Osteoblast (primary cell): ENCODE measurements at regions not wholly inside any gene's neighbourhood (a gene's known extent, or its start where the extent isn't known, plus 50 kb on each side); places are given as distances from the start of the nearest gene placed in this dataset.

Experiments used
- DNase-seq: peaks from one replicate; pipeline ENCODE4 v3.0.0; 2011; ENCODE audit warnings: low spot score, mixed read lengths; ENCODE audit not compliant: insufficient read length; ENCODE audit errors: missing footprints
- H2AFZ ChIP-seq: 2 replicates; pipeline ENCODE4 v1.6.0; 2011; ENCODE audit warnings: mild to moderate bottlenecking, low read length
- H3K27ac ChIP-seq: 2 replicates; pipeline ENCODE4 v1.5.1; 2011; ENCODE audit warnings: mild to moderate bottlenecking, low read depth, low read length, moderate library complexity
- H3K27me3 ChIP-seq: 2 replicates; pipeline ENCODE4 v1.6.0; 2012; ENCODE audit warnings: mild to moderate bottlenecking, control low read depth, inconsistent platforms, low read length, moderate library complexity; ENCODE audit not compliant: insufficient read depth
- H3K36me3 ChIP-seq: 2 replicates; pipeline ENCODE4 v1.5.1; 2011; ENCODE audit warnings: mild to moderate bottlenecking, low read length, control low read depth, moderate library complexity; ENCODE audit not compliant: insufficient read depth
- H3K4me1 ChIP-seq: 2 replicates; pipeline ENCODE4 v1.5.1; 2011; ENCODE audit warnings: mild to moderate bottlenecking, low read length, control low read depth, moderate library complexity; ENCODE audit not compliant: insufficient read depth
- H3K4me2 ChIP-seq: 2 replicates; pipeline ENCODE4 v1.6.0; 2011; ENCODE audit warnings: mild to moderate bottlenecking, low read length; ENCODE audit not compliant: insufficient read depth
- H3K4me3 ChIP-seq: fragments of 200-600 bp; sonication (generic); 3 replicates; pipeline ENCODE4 v1.5.1; 2012; ENCODE audit warnings: mild to moderate bottlenecking, low read length, inconsistent platforms; ENCODE audit not compliant: insufficient read depth
- H3K79me2 ChIP-seq: 2 replicates; pipeline ENCODE4 v1.6.0; 2012; ENCODE audit warnings: mild to moderate bottlenecking, low read length, control low read depth, inconsistent platforms; ENCODE audit not compliant: insufficient read depth
- H3K9me3 ChIP-seq: 2 replicates; pipeline ENCODE4 v1.5.1; 2011; ENCODE audit warnings: low read depth, low read length, control low read depth
- H4K20me1 ChIP-seq: 2 replicates; pipeline ENCODE4 v1.6.0; 2012; ENCODE audit warnings: mild to moderate bottlenecking, low read length, control low read depth; ENCODE audit not compliant: insufficient read depth
- CTCF ChIP-seq: IDR thresholded peaks from 2 replicates; pipeline ENCODE4 v1.5.1; 2011; ENCODE audit warnings: mild to moderate bottlenecking, low read depth, low read length, moderate library complexity; ENCODE audit errors: extremely low read depth

- peaks cover 5% of the 10 kb centered on the region for H3K4me1 ChIP-seq
- no peaks in the 10 kb centered on the region for H4K20me1 ChIP-seq
- H3K4me3 ChIP-seq: no peak overlapping the region
- H3K36me3 ChIP-seq: no peaks in the 10 kb centered on the region
- H3K9me3 ChIP-seq: no peaks in the 10 kb centered on the region
- DNase-seq: peak; percentile 3
- TF ChIP-seq CTCF: no peak
- peak overlapping the region; percentile 1 for H3K4me2 ChIP-seq
- H3K27ac ChIP-seq: no peak overlapping the region
- H2AFZ ChIP-seq: no peak overlapping the region
- H3K27me3 ChIP-seq: no peaks in the 10 kb centered on the region
- H3K79me2 ChIP-seq: no peaks in the 10 kb centered on the region
Measured at GRCh38 chr14:49946320-49947141, 53.6 kb downstream of the ARF6 start.

DNA sequence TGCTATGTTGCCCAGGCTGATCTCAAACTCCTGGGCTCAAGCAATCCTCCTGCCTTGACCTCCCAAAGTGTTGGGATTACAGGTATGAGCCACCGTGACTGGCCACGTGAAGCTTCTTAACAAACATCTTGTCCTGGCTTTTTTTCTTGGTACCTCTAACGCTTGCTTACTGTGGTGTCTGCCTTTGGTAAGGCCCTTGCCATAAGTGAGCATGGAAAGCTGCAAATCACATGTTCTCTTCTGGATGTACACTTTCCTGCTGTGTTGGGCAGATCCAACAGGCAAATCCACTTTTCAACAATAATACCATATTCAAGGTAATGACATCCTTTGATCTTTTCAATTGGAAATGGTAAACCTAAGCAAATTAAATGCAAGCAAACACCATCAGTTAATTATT is 54.6 kb downstream of the ARF6 start:
- H3K4me3 ChIP-seq: no peak overlapping the region
- H3K36me3 ChIP-seq: no peaks in the 10 kb centered on the region
- no peaks in the 10 kb centered on the region for H3K9me3 ChIP-seq
- H3K4me2 ChIP-seq: no peak overlapping the region
- no peak for TF ChIP-seq CTCF
- H2AFZ ChIP-seq: no peak overlapping the region
- H3K27me3 ChIP-seq: no peaks in the 10 kb centered on the region
- H3K27ac ChIP-seq: no peak overlapping the region
- peaks cover 5% of the 10 kb centered on the region for H3K4me1 ChIP-seq
- H3K79me2 ChIP-seq: no peaks in the 10 kb centered on the region
- DNase-seq: peak; percentile 14
- H4K20me1 ChIP-seq: no peaks in the 10 kb centered on the region

DNA sequence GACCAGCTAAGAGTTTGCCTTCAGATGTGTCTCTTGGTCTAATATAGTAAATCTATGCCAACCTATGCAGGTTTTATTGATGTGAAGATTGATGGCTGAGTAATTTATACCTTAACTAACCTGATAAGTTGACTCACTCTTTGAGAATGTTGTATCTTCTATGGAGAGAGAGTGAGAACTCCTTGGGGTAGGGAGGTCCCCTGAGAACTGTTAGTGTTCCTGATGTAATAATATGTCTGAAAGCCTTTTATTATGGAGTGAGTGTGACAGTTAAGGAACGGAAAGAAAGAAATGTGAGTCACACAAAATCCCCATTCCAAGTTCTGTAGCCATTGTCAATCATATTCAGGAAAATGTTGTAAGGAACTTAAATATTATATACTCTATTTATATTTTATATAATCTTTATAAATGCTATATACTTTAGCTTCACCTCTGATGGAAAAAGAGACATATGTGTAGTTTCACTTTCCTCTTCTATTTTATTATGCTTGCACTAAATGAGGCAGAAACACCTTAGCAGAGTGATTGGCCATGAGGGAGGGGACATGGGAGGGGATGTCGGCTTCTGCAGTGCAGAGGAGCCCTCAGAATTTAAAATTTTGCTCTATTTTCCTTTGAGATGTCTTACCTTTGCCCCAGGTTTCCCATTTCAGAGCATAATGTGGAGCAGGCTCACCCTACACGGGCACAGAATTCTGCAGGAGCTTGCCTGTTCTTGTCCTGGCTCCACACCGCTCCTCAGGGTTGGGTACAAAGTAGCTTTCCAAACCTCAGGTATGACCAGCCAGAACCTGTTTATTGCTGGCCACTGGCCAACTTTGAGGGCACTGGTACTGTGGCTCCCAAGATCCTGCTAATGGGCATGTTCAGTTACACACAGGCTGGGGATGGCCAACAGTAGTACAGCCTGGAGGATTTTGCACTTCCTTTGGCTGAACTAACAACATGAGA is 57.7 kb downstream of the ARF6 start:
- TF ChIP-seq CTCF: no peak
- DNase-seq: peak; percentile 50

DNA sequence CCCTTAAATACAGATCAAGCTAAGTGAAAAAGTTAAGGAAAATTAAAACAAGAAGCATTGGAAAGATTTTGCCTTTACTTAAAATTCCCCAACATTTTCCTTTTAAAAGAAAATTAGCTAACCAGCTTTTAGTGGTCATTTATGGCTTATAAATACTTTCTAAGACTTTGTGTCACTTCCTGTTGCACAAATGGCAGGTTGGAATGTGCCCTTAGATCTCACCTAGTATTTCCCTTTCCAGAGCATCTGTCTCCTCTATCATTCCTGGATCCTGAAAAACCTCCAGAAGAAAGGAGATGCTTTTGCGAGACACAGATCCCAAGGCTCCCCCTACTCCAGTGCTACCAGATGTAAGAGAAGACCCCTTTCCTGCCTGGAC is 58.3 kb downstream of the ARF6 start:
- Histone ChIP-seq H3K9me3 (no peaks in the 10 kb centered on the region), H3K4me3 (no peak overlapping the region), H3K4me2 (no peak overlapping the region), H4K20me1 (no peaks in the 10 kb centered on the region), H2AFZ (no peak overlapping the region), H3K4me1 (peaks cover 17% of the 10 kb centered on the region), H3K79me2 (no peaks in the 10 kb centered on the region), H3K27me3 (no peaks in the 10 kb centered on the region), H3K36me3 (no peaks in the 10 kb centered on the region), H3K27ac (no peak overlapping the region)
- DNase-seq: no peak
- TF ChIP-seq CTCF: no peak

More for the DNA sequence above, 57.7 kb downstream of the ARF6 start:
- Histone ChIP-seq H2AFZ (peak overlapping the region; percentile 56), H4K20me1 (no peaks in the 10 kb centered on the region), H3K27ac (no peak overlapping the region), H3K4me3 (no peak overlapping the region), H3K36me3 (no peaks in the 10 kb centered on the region), H3K27me3 (no peaks in the 10 kb centered on the region), H3K79me2 (no peaks in the 10 kb centered on the region), H3K9me3 (no peaks in the 10 kb centered on the region), H3K4me2 (peak overlapping the region; percentile 65), H3K4me1 (peaks cover 17% of the 10 kb centered on the region)
